WTC11 (cell line): ENCODE measurements at regions not wholly inside any gene's neighbourhood (a gene's known extent, or its start where the extent isn't known, plus 50 kb on each side); places are given as distances from the start of the nearest gene placed in this dataset.

Experiments
- ATAC-seq: fragments of 200-7000 bp; cut with Tn5 transposase; 2 replicates; pipeline ENCODE4 v1.10.0; 2021; ENCODE audit warnings: mild to moderate bottlenecking, moderate library complexity
- CTCF ChIA-PET: fragments of 300-600 bp; sonication (Branson Sonifier 250); formaldehyde crosslinking; loops from one replicate; lab custom pipeline; 2021; ENCODE audit warnings: antibody characterized with exemption; lab: Charles Lee
- POLR2A ChIA-PET: fragments of 350-600 bp; sonication (Branson Sonifier 250); formaldehyde crosslinking; loops from one replicate; lab custom pipeline; 2021; ENCODE audit warnings: antibody characterized with exemption; lab: Charles Lee
- DNase-seq: peaks from one replicate; pipeline ENCODE4 v3.0.0; 2021; ENCODE audit warnings: low spot score
- H3K27ac Mint-ChIP-seq: 2 replicates; pipeline ENCODE4 v1.8.0; 2021; ENCODE audit warnings: mixed read lengths
- H3K27me3 Mint-ChIP-seq: 2 replicates; pipeline ENCODE4 v1.8.0; 2021; ENCODE audit warnings: low read depth, mild to moderate bottlenecking, moderate library complexity, mixed read lengths
- H3K36me3 Mint-ChIP-seq: 2 replicates; pipeline ENCODE4 v1.8.0; 2021; ENCODE audit warnings: mixed read lengths
- H3K4me1 Mint-ChIP-seq: 2 replicates; pipeline ENCODE4 v1.8.0; 2022; ENCODE audit warnings: mixed read lengths
- H3K4me3 Mint-ChIP-seq: 2 replicates; pipeline ENCODE4 v1.8.0; 2021; ENCODE audit warnings: mild to moderate bottlenecking, moderate library complexity, mixed read lengths
- H3K9me3 Mint-ChIP-seq: 2 replicates; pipeline ENCODE4 v1.8.0; 2021; ENCODE audit warnings: mixed read lengths
- AFF4 ChIP-seq: sonication (generic); formaldehyde crosslinking; IDR thresholded peaks from 2 replicates; pipeline ENCODE4 v1.8.1; 2023; ENCODE audit warnings: mild to moderate bottlenecking, missing genetic modification reagents, borderline replicate concordance
- ARID4B ChIP-seq: sonication (generic); formaldehyde crosslinking; IDR thresholded peaks from 2 replicates; pipeline ENCODE4 v1.8.0; 2023; ENCODE audit warnings: missing genetic modification reagents, mild to moderate bottlenecking, borderline replicate concordance
- ATF3 ChIP-seq: sonication (generic); formaldehyde crosslinking; conservative IDR thresholded peaks from 2 replicates; pipeline ENCODE4 v1.8.1; 2022; ENCODE audit warnings: mild to moderate bottlenecking, missing genetic modification reagents
- CTCF ChIP-seq: fragments of 200-600 bp; IDR thresholded peaks from 2 replicates; pipeline ENCODE4 v1.8.0; 2022; ENCODE audit warnings: antibody characterized with exemption
- FOXP4 ChIP-seq: sonication (generic); formaldehyde crosslinking; IDR thresholded peaks from 2 replicates; pipeline ENCODE4 v1.8.0; 2022; ENCODE audit warnings: mild to moderate bottlenecking, missing genetic modification reagents
- HMGA2 ChIP-seq: fragments of 250-450 bp; sonication (Bioruptor Pico); IDR thresholded peaks from 2 replicates; pipeline ENCODE4 v1.4.0; 2021; ENCODE audit warnings: mild to moderate bottlenecking, moderate library complexity
- NFE2L1 ChIP-seq: sonication (generic); formaldehyde crosslinking; IDR thresholded peaks from 2 replicates; pipeline ENCODE4 v1.8.1; 2023; ENCODE audit warnings: missing genetic modification reagents
- PRDM15 ChIP-seq: sonication (generic); formaldehyde crosslinking; IDR thresholded peaks from 2 replicates; pipeline ENCODE4 v1.8.0; 2022; ENCODE audit warnings: missing genetic modification reagents
- RORB ChIP-seq: fragments of 250-450 bp; sonication (Bioruptor Pico); IDR thresholded peaks from 2 replicates; pipeline ENCODE4 v1.9.0; 2021; ENCODE audit warnings: mild to moderate bottlenecking
- ZMAT4 ChIP-seq: fragments of 250-450 bp; sonication (Bioruptor Pico); IDR thresholded peaks from 2 replicates; pipeline ENCODE4 v1.9.0; 2021; ENCODE audit warnings: mild to moderate bottlenecking
- ZNF219 ChIP-seq: sonication (generic); formaldehyde crosslinking; IDR thresholded peaks from 2 replicates; pipeline ENCODE4 v1.8.0; 2023; ENCODE audit warnings: missing genetic modification reagents, mild to moderate bottlenecking, borderline replicate concordance

GRCh38 chr21:38082936-38083485 is 166.8 kb upstream of the KCNJ6 start:
- TF ChIP-seq ARID4B (CRISPR knock-in tag) (no peak), ZNF219 (CRISPR knock-in tag) (no peak), RORB (CRISPR knock-in tag) (no peak)
- Mint-ChIP-seq H3K4me1 (peaks cover 4% of the 10 kb centered on the region; the same call in 1 of the 2 replicates), H3K27me3 (no peaks in the 10 kb centered on the region; the same call in 1 of the 2 replicates), H3K27ac (no peak overlapping the region), H3K4me3 (no peak overlapping the region), H3K36me3 (no peaks in the 10 kb centered on the region), H3K9me3 (no peaks in the 10 kb centered on the region)
- ATAC-seq (no peak), DNase-seq (no peak)
- CTCF ChIA-PET, result interaction anchor here (0.9 to 1.0 kb wide), 3 partner anchors 44 to 382 kb away, joined by 3 read pairs; no protein-coding TSS in a partner anchor
- POLR2A ChIA-PET, result no interaction called here

GRCh38 chr21:38083535-38083934 is 167.3 kb upstream of the KCNJ6 start:
- Mint-ChIP-seq H3K4me3 (no peak overlapping the region), H3K27ac (no peak overlapping the region), H3K9me3 (no peaks in the 10 kb centered on the region), H3K27me3 (no peaks in the 10 kb centered on the region; the same call in 1 of the 2 replicates), H3K36me3 (no peaks in the 10 kb centered on the region), H3K4me1 (no peaks in the 10 kb centered on the region)
- ChIA-PET POLR2A (no interaction called here), CTCF (interaction anchor here (1.0 kb wide), 1 partner anchor 167 kb away, joined by 3 read pairs; no protein-coding TSS in a partner anchor)
- no peak for DNase-seq
- ATAC-seq, result no peak
- no peak for TF ChIP-seq ATF3 (CRISPR knock-in tag)
- TF ChIP-seq AFF4, result no peak

GRCh38 chr21:38086580-38086979 is 170.2 kb upstream of the KCNJ15 start:
- CTCF ChIA-PET, result no interaction called here
- H3K9me3 Mint-ChIP-seq, result no peaks in the 10 kb centered on the region
- TF ChIP-seq HMGA2 (no peak), PRDM15 (no peak), NFE2L1 (no peak), FOXP4 (CRISPR knock-in tag) (no peak), CTCF (no peak), ZMAT4 (CRISPR knock-in tag) (no peak)

More at GRCh38 chr21:38086580-38086979, 170.2 kb upstream of the KCNJ15 start:
- H3K27ac Mint-ChIP-seq, result no peak overlapping the region
- DNase-seq (no peak), ATAC-seq (no peak)
- H3K27me3 Mint-ChIP-seq, result no peaks in the 10 kb centered on the region; the same call in 1 of the 2 replicates
- no peaks in the 10 kb centered on the region for H3K4me1 Mint-ChIP-seq
- POLR2A ChIA-PET, result no interaction called here
- H3K36me3 Mint-ChIP-seq, result no peaks in the 10 kb centered on the region
- H3K4me3 Mint-ChIP-seq, result no peak overlapping the region
